ENCODE measurements at regions not wholly inside any gene's neighbourhood (a gene's known extent, or its start where the extent isn't known, plus 50 kb on each side); places are given as distances from the start of the nearest gene placed in this dataset.

DNA sequence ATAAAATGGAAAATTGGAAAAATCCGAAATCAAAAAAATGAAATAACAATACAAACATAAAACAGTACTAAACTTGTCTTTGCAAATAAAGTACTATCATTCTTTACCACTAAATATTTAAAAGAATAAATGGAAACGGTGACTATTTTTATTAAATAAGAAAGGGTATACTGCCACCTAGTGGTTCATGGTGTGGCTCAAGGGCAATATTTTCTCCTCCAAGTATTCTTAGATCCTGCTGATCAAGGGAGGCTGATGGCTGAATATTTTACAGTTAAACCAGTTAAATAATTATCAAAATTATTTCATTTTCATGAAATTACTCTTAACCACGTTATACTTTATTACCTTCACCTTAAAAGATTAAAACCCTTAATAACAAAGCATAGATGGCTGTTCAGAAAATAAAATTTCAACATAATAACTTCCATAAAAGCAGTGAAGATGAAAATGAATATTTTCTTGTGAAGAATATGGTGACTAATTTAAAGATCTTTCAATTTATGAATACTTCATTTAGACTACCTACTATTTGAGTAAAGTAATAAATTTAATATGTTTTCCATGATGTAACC, 1793.9 kb downstream of the NCAM2 start:
- TF ChIP-seq, protein P1, sequence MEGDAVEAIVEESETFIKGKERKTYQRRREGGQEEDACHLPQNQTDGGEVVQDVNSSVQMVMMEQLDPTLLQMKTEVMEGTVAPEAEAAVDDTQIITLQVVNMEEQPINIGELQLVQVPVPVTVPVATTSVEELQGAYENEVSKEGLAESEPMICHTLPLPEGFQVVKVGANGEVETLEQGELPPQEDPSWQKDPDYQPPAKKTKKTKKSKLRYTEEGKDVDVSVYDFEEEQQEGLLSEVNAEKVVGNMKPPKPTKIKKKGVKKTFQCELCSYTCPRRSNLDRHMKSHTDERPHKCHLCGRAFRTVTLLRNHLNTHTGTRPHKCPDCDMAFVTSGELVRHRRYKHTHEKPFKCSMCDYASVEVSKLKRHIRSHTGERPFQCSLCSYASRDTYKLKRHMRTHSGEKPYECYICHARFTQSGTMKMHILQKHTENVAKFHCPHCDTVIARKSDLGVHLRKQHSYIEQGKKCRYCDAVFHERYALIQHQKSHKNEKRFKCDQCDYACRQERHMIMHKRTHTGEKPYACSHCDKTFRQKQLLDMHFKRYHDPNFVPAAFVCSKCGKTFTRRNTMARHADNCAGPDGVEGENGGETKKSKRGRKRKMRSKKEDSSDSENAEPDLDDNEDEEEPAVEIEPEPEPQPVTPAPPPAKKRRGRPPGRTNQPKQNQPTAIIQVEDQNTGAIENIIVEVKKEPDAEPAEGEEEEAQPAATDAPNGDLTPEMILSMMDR (IDR thresholded peaks at IDR 0.05; ENCODE audit: insufficient read depth, low read depth, low read length), result peak; percentile 70
- TF ChIP-seq EZH2 (IDR thresholded peaks at IDR 0.05; ENCODE audit: insufficient read depth, low read length), result no peak

Data from astrocyte (in vitro differentiated cells and primary cell).